ENCODE measurements at regions not wholly inside any gene's neighbourhood (a gene's known extent, or its start where the extent isn't known, plus 50 kb on each side); places are given as distances from the start of the nearest gene placed in this dataset.

- Mint-ChIP-seq H3K4me1 (peaks cover 14% of the 10 kb centered on the region), H3K27me3 (ENCODE audit: insufficient read depth) (no peaks in the 10 kb centered on the region), H3K4me3 (no peak overlapping the region), H3K27ac (no peak overlapping the region), H3K36me3 (ENCODE audit: low read depth) (no peaks in the 10 kb centered on the region), H3K9me3 (no peaks in the 10 kb centered on the region)
- no peak overlapping the region for H3K4me3 ChIP-seq (ENCODE audit: low read length)
- TF ChIP-seq CTCF (conservative IDR thresholded peaks at IDR 0.05) = no peak
- H3K27me3 ChIP-seq (ENCODE audit: control insufficient read depth, insufficient read depth, low read length, poor library complexity, severe bottlenecking) = no peaks in the 10 kb centered on the region
- DNase-seq = no peak
- no peak overlapping the region for H3K27ac ChIP-seq (ENCODE audit: low read depth, low read length)
- no peaks in the 10 kb centered on the region for H3K4me1 ChIP-seq (ENCODE audit: control insufficient read depth, insufficient read depth, low read length)
- H3K36me3 ChIP-seq (ENCODE audit: control insufficient read depth, insufficient read depth, low read length) = no peaks in the 10 kb centered on the region
- H3K9me3 ChIP-seq (ENCODE audit: control insufficient read depth, low read length) = no peaks in the 10 kb centered on the region
- H3K9ac ChIP-seq (ENCODE audit: extremely low read depth, low read length, poor library complexity, severe bottlenecking) = no peak overlapping the region
- 93 to 94% methylated on average over 5 to 7 of the region's 7 CpGs for WGBS, 2 experiments (ENCODE audit: insufficient coverage in 1 of 2, insufficient read length in 1 of 2)
Observed at GRCh38 chr2:8116661-8117060, 565.2 kb upstream of the ID2 start.

GRCh38 chr2:8118940-8119781 lies 562.7 kb upstream of the ID2 start:
- Histone ChIP-seq H3K4me1 (ENCODE audit: control insufficient read depth, insufficient read depth, low read length) (no peaks in the 10 kb centered on the region), H3K36me3 (ENCODE audit: control insufficient read depth, insufficient read depth, low read length) (no peaks in the 10 kb centered on the region), H3K27me3 (ENCODE audit: control insufficient read depth, insufficient read depth, low read length, poor library complexity, severe bottlenecking) (no peaks in the 10 kb centered on the region), H3K9ac (ENCODE audit: extremely low read depth, low read length, poor library complexity, severe bottlenecking) (no peak overlapping the region), H3K4me3 (ENCODE audit: low read length) (no peak overlapping the region), H3K27ac (ENCODE audit: low read depth, low read length) (peak overlapping the region; percentile 86), H3K9me3 (ENCODE audit: control insufficient read depth, low read length) (no peaks in the 10 kb centered on the region)
- Mint-ChIP-seq H3K27ac (no peak overlapping the region), H3K36me3 (ENCODE audit: low read depth) (no peaks in the 10 kb centered on the region), H3K9me3 (no peaks in the 10 kb centered on the region), H3K27me3 (ENCODE audit: insufficient read depth) (no peaks in the 10 kb centered on the region), H3K4me3 (no peak overlapping the region), H3K4me1 (peaks cover 14% of the 10 kb centered on the region)
- 93 to 95% methylated on average over 10 to 14 of the region's 14 CpGs for WGBS, 2 experiments (ENCODE audit: insufficient coverage in 1 of 2, insufficient read length in 1 of 2)
- DNase-seq = no peak
- no peak for TF ChIP-seq CTCF (conservative IDR thresholded peaks at IDR 0.05)

- Histone ChIP-seq H3K4me3 (ENCODE audit: low read length) (no peak overlapping the region), H3K27ac (ENCODE audit: low read depth, low read length) (peak overlapping the region; percentile 86), H3K9ac (ENCODE audit: extremely low read depth, low read length, poor library complexity, severe bottlenecking) (no peak overlapping the region), H3K36me3 (ENCODE audit: control insufficient read depth, insufficient read depth, low read length) (no peaks in the 10 kb centered on the region), H3K4me1 (ENCODE audit: control insufficient read depth, insufficient read depth, low read length) (no peaks in the 10 kb centered on the region), H3K9me3 (ENCODE audit: control insufficient read depth, low read length) (no peaks in the 10 kb centered on the region), H3K27me3 (ENCODE audit: control insufficient read depth, insufficient read depth, low read length, poor library complexity, severe bottlenecking) (no peaks in the 10 kb centered on the region)
- no peak for TF ChIP-seq CTCF (conservative IDR thresholded peaks at IDR 0.05)
- no peaks in the 10 kb centered on the region for H3K36me3 Mint-ChIP-seq (ENCODE audit: low read depth)
- no peak for DNase-seq
- no peaks in the 10 kb centered on the region for H3K27me3 Mint-ChIP-seq (ENCODE audit: insufficient read depth)
- H3K9me3 Mint-ChIP-seq = no peaks in the 10 kb centered on the region
- peaks cover 14% of the 10 kb centered on the region for H3K4me1 Mint-ChIP-seq
- WGBS, 2 experiments (ENCODE audit: insufficient coverage in 1 of 2, insufficient read length in 1 of 2) = 56 to 77% methylated on average over 7 to 9 of the region's 9 CpGs
- H3K27ac Mint-ChIP-seq = no peak overlapping the region
- no peak overlapping the region for H3K4me3 Mint-ChIP-seq
Observed at GRCh38 chr2:8119782-8120505, 561.9 kb upstream of the ID2 start.

Data from endodermal cell (in vitro differentiated cells).